Neuronal stem cell (in vitro differentiated cells): ENCODE measurements at regions not wholly inside any gene's neighbourhood (a gene's known extent, or its start where the extent isn't known, plus 50 kb on each side); places are given as distances from the start of the nearest gene placed in this dataset.

Experiments
- DNase-seq: peaks from one replicate; pipeline ENCODE4 v3.0.0-alpha.2; 2013; ENCODE audit warnings: low spot score
- H2AFZ ChIP-seq: one replicate; pipeline ENCODE4 v1.6.1; 2013; ENCODE audit warnings: mild to moderate bottlenecking, low read length, inconsistent platforms
- H2AK5ac ChIP-seq: 2 replicates; pipeline ENCODE4 v1.6.1; 2013; ENCODE audit warnings: low read depth, mild to moderate bottlenecking, inconsistent platforms, low read length, moderate library complexity, mixed read lengths
- H2BK120ac ChIP-seq: 2 replicates; pipeline ENCODE4 v1.6.1; 2013; ENCODE audit warnings: low read depth, mild to moderate bottlenecking, inconsistent platforms, low read length, moderate library complexity, mixed read lengths
- H2BK12ac ChIP-seq: one replicate; pipeline ENCODE4 v1.6.1; 2013; ENCODE audit warnings: low read length, inconsistent platforms
- H2BK15ac ChIP-seq: 2 replicates; pipeline ENCODE4 v1.6.1; 2013; ENCODE audit warnings: mild to moderate bottlenecking, low read length, inconsistent platforms, mixed read lengths
- H2BK5ac ChIP-seq: one replicate; pipeline ENCODE4 v1.6.1; 2013; ENCODE audit warnings: inconsistent platforms, mild to moderate bottlenecking, low read length, moderate library complexity
- H3K14ac ChIP-seq: one replicate; pipeline ENCODE4 v1.6.1; 2013; ENCODE audit warnings: low read length, inconsistent platforms
- H3K18ac ChIP-seq: 2 replicates; pipeline ENCODE4 v1.6.1; 2013; ENCODE audit warnings: low read length, inconsistent platforms
- H3K23ac ChIP-seq: 2 replicates; pipeline ENCODE4 v1.6.1; 2013; ENCODE audit warnings: low read depth, mild to moderate bottlenecking, mixed read lengths, low read length, inconsistent platforms; ENCODE audit not compliant: poor library complexity
- H3K27ac ChIP-seq: replicated peaks from 3 replicates; pipeline ENCODE4 v1.5.1; 2013; ENCODE audit warnings: low read length, inconsistent platforms
- H3K27me3 ChIP-seq, 3 experiments: 2 replicates each; pipeline ENCODE4 v1.6.1; 2013; ENCODE audit warnings: low read length in 3 of 3, mild to moderate bottlenecking in 2 of 3, inconsistent platforms in 1 of 3, low read depth in 1 of 3, mixed read lengths in 1 of 3, moderate library complexity in 1 of 3; ENCODE audit not compliant: control insufficient read depth in 3 of 3, insufficient read depth in 3 of 3
- H3K36me3 ChIP-seq, 2 donors: replicated peaks in 1 of 2; 2 replicates each; pipeline ENCODE4 v1.6.1; 2013; ENCODE audit warnings: low read length in 2 of 2; ENCODE audit not compliant: control insufficient read depth in 2 of 2, insufficient read depth in 2 of 2
- H3K4ac ChIP-seq: 2 replicates; pipeline ENCODE4 v1.6.1; 2013; ENCODE audit warnings: inconsistent platforms, mild to moderate bottlenecking, low read length, moderate library complexity
- H3K4me1 ChIP-seq, 2 donors: 1 replicate in 1 of 2; 2 replicates in 1 of 2; pipeline ENCODE4 v1.6.1; 2013; ENCODE audit warnings: low read length in 2 of 2, low read depth in 1 of 2; ENCODE audit not compliant: control insufficient read depth in 2 of 2, insufficient read depth in 1 of 2
- H3K4me2 ChIP-seq: one replicate; pipeline ENCODE4 v1.6.1; 2013; ENCODE audit warnings: mild to moderate bottlenecking, low read length, inconsistent platforms; ENCODE audit not compliant: insufficient read depth, poor library complexity, severe bottlenecking
- H3K4me3 ChIP-seq, 2 donors: 2 replicates each; pipeline ENCODE4 v1.5.1; 2013; ENCODE audit warnings: low read length in 2 of 2, mild to moderate bottlenecking in 2 of 2, inconsistent platforms in 1 of 2, moderate library complexity in 1 of 2
- H3K79me1 ChIP-seq: one replicate; pipeline ENCODE4 v1.6.1; 2013; ENCODE audit warnings: low read depth, mild to moderate bottlenecking, inconsistent platforms, low read length, moderate library complexity
- H3K9ac ChIP-seq: one replicate; pipeline ENCODE4 v1.6.1; 2013; ENCODE audit warnings: mild to moderate bottlenecking, low read depth, low read length, inconsistent platforms; ENCODE audit not compliant: poor library complexity
- H3K9me3 ChIP-seq, 2 donors: replicated peaks in 1 of 2; 2 replicates each; pipeline versions ENCODE3 to v1.6.1; 2013; ENCODE audit warnings: low read length in 2 of 2, mild to moderate bottlenecking in 2 of 2, inconsistent platforms in 1 of 2, low read depth in 1 of 2, mixed read lengths in 1 of 2, moderate library complexity in 1 of 2; ENCODE audit not compliant: control insufficient read depth in 2 of 2, insufficient read depth in 1 of 2
- H4K8ac ChIP-seq: one replicate; pipeline ENCODE4 v1.6.1; 2013; ENCODE audit warnings: low read depth, mild to moderate bottlenecking, inconsistent platforms, low read length, moderate library complexity
- H4K91ac ChIP-seq: one replicate; pipeline ENCODE4 v1.6.1; 2013; ENCODE audit warnings: low read length, low read depth, mild to moderate bottlenecking, inconsistent platforms; ENCODE audit not compliant: poor library complexity
- WGBS, 2 donors: extraction: QIAGEN DNeasy Blood & Tissue Kit; methylation state at CpG; one replicate each; pipeline ENCODE4 v1.1.7; 2013; ENCODE audit warnings: missing lambda C conversion rate in 2 of 2, mixed read lengths in 1 of 2; ENCODE audit not compliant: insufficient read length in 2 of 2, insufficient replicate concordance in 1 of 2; ENCODE audit errors: extremely low coverage in 2 of 2; 5-methylcytosine and 5-hydroxymethylcytosine counted together

DNA sequence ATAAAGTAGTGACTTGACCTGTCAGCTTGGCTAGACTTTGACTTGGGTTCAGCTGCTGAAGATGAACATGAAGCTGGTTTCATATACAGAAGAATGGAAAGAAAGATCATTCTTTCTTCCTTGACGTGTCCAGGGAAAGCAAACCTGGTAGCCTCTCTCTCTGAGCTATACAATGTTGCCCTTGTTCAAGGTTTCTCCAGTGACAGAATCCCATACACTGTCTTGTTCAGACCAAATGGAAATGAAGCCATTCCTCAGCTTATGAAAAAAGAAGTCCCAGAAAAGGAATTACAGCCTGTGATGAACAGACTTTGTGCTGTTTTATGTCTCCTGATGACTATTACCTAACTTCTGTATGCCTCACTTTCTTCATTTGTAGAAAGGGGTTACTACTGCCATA is 349.8 kb upstream of the KLF4 start:
- Histone ChIP-seq H3K4me1 (no peaks in the 10 kb centered on the region), H3K4me3 (no peak overlapping the region), H2AK5ac (no peak overlapping the region), H3K4ac (no peak overlapping the region), H4K8ac (no peak overlapping the region), H2BK5ac (no peak overlapping the region), H3K23ac (no peak overlapping the region), H3K18ac (no peak overlapping the region), H2BK15ac (no peak overlapping the region), H3K9me3 (no peaks in the 10 kb centered on the region), H2AFZ (no peak overlapping the region), H3K4me2 (no peak overlapping the region), H3K27ac (no peak overlapping the region), H3K9ac (no peak overlapping the region), H2BK12ac (no peak overlapping the region), H4K91ac (no peak overlapping the region), H3K79me1 (no peaks in the 10 kb centered on the region), H3K14ac (no peak overlapping the region), H3K27me3 (no peaks in the 10 kb centered on the region), H2BK120ac (no peak overlapping the region), H3K36me3 (no peaks in the 10 kb centered on the region)
- WGBS, 2 donors = no CpG with 5 or more reads among the region's 1 CpG
- no peak for DNase-seq

DNA sequence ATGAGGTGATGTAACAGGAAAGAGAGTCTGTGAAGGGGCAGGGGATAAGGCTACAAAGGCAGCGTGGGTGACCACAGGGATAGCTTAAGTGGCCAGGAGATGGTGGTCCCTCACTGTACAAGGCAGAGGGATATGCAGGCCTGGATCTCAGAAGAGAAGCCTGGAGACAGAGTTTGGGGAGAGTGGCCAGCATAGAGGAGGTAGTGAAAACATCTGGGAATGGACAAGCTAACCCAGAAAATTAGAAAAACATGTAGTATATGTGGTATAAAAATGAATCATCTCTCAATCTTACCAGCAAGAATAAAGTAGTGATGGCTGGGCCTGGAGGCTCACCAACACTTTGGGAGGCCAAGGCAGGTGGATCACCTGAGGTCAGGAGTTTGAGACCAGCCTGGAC is 349.2 kb upstream of the KLF4 start:
- Histone ChIP-seq H3K27me3 (no peaks in the 10 kb centered on the region), H3K36me3 (no peaks in the 10 kb centered on the region), H3K14ac (no peak overlapping the region), H4K91ac (no peak overlapping the region), H3K9me3 (no peaks in the 10 kb centered on the region), H3K79me1 (no peaks in the 10 kb centered on the region), H3K23ac (no peak overlapping the region), H2BK12ac (no peak overlapping the region), H2AFZ (no peak overlapping the region), H2BK5ac (no peak overlapping the region), H3K4me2 (no peak overlapping the region), H3K18ac (no peak overlapping the region), H2BK120ac (no peak overlapping the region), H2AK5ac (no peak overlapping the region), H4K8ac (no peak overlapping the region), H3K9ac (no peak overlapping the region), H2BK15ac (no peak overlapping the region), H3K4ac (no peak overlapping the region), H3K4me3 (no peak overlapping the region), H3K4me1 (no peaks in the 10 kb centered on the region), H3K27ac (no peak overlapping the region)
- no CpG with 5 or more reads among the region's 1 CpG for WGBS, 2 donors
- no peak for DNase-seq

DNA sequence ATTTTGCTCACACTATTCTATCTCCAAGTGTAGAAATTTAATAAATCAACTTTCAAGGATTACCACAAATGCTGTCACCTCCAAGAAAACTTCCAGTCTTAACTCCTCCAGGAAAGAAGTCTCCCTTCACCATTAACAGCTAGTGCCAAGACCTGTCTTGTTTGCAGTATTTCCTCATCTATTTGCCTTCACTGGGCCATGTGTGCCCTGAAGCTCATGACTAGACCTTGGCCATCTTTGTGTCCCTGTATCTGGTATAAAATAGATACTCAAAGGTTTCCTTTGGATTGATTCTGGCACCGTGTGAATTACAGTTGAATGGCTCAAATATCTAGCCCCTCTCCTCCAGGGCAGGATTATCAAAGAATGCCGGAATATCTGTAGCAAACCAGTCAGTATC is 346.7 kb upstream of the KLF4 start:
- H2BK15ac ChIP-seq = no peak overlapping the region
- H2AFZ ChIP-seq = no peak overlapping the region
- H2BK12ac ChIP-seq = no peak overlapping the region
- H2BK5ac ChIP-seq = no peak overlapping the region
- no peaks in the 10 kb centered on the region for H3K4me1 ChIP-seq
- H4K91ac ChIP-seq = no peak overlapping the region
- H3K27me3 ChIP-seq = no peaks in the 10 kb centered on the region
- H3K27ac ChIP-seq = no peak overlapping the region
- no peak overlapping the region for H3K18ac ChIP-seq
- H3K14ac ChIP-seq = no peak overlapping the region
- H2BK120ac ChIP-seq = no peak overlapping the region
- no peak overlapping the region for H4K8ac ChIP-seq
- H3K9ac ChIP-seq = no peak overlapping the region
- no peaks in the 10 kb centered on the region for H3K9me3 ChIP-seq
- no peak overlapping the region for H3K23ac ChIP-seq
- DNase-seq = no peak
- no peak overlapping the region for H3K4me3 ChIP-seq
- WGBS, 2 donors = no CpG with 5 or more reads among the region's 2 CpGs
- H3K36me3 ChIP-seq = no peaks in the 10 kb centered on the region
- H3K79me1 ChIP-seq = no peaks in the 10 kb centered on the region
- H3K4ac ChIP-seq = no peak overlapping the region
- no peak overlapping the region for H2AK5ac ChIP-seq
- no peak overlapping the region for H3K4me2 ChIP-seq

DNA sequence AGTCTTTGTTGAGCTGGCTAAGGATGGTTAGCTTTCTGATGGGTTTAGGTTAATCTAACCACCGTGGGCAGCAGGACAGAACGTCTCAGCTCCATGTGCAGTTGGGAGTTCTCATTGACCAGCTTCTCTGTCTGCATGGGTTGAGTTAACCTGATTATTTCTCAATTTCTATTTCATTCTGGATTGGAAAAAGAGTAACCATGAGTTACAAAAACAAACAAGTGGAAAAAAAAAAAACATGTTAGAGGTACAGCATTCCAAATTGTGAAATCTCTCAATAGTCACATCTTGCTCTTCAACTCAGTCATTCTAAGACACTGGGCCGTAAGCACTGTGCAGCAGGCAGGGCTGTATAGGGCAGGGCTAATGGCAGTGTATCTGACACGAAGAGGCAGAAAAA is 343.7 kb upstream of the KLF4 start:
- H3K4me3 ChIP-seq = no peak overlapping the region
- DNase-seq = no peak
- H3K27ac ChIP-seq = no peak overlapping the region
- H3K27me3 ChIP-seq = no peaks in the 10 kb centered on the region
- no peak overlapping the region for H2BK5ac ChIP-seq
- no peak overlapping the region for H3K14ac ChIP-seq
- H2BK120ac ChIP-seq = no peak overlapping the region
- H3K36me3 ChIP-seq = no peaks in the 10 kb centered on the region
- no peaks in the 10 kb centered on the region for H3K9me3 ChIP-seq
- H2AFZ ChIP-seq = no peak overlapping the region
- no peak overlapping the region for H2BK12ac ChIP-seq
- no peak overlapping the region for H3K18ac ChIP-seq
- no peak overlapping the region for H4K91ac ChIP-seq
- no peak overlapping the region for H3K23ac ChIP-seq
- WGBS, 2 donors = no CpG with 5 or more reads among the region's 4 CpGs
- H3K4me2 ChIP-seq = no peak overlapping the region
- H2BK15ac ChIP-seq = no peak overlapping the region
- H3K79me1 ChIP-seq = no peaks in the 10 kb centered on the region
- no peak overlapping the region for H3K9ac ChIP-seq
- H3K4me1 ChIP-seq = no peaks in the 10 kb centered on the region
- no peak overlapping the region for H2AK5ac ChIP-seq
- no peak overlapping the region for H3K4ac ChIP-seq
- no peak overlapping the region for H4K8ac ChIP-seq
